CD4-positive, alpha-beta T cell treated with Interleukin-21 for 1 hour (primary cell): ENCODE measurements at regions not wholly inside any gene's neighbourhood (a gene's known extent, or its start where the extent isn't known, plus 50 kb on each side); places are given as distances from the start of the nearest gene placed in this dataset.

Experiments
- DNase-seq: peaks from one replicate; pipeline ENCODE4 v3.0.0-alpha.2; 2020

DNA sequence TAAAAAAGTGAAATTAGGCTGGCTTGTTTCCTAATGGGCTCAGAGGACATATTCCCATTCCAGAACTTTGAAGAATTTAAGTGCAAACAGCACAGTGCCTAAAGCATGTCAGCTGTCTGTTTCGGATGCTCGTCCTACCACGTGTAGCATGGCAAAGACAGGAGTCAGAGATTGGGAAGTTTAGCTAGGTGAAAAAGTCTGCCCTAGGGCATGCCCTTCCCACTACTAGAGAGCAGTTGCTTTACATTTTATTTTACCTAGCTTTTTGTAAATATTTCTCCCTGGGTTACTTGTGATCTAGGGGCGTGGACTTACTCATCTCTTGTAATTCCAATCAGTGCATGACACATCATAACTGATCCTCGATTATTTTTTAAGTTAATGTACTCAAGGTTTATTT, 111.1 kb downstream of the LMO4 start:
- DNase-seq = no peak

DNA sequence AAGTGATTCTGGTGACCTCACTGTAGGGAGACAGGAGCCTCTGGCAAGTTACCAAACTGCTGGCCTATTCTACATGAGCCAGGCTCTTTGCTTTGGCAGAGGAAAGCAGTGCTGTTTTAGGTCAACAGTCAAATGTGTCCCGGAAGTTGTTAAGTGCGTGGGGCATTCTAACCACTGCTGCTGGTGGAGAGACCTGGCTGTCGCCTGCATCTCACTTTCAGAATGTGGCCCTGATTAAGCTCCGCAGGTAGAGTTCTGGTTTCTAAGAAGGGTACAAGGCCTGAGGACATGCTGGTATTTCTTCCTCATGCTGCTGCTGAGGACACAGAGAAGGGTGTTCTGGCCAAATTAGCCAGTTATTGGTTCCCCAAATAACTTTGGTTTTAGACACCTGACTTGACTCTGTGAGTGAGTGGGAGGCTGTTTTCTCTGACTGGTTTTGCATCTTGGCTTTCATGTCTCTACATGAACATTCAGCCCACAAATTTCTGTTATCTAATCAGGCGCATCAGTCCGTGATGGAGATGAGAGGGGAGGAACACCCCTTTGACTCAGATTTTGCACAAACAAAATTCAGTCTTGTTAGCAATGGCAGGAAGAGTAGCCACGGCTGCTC, 120.8 kb downstream of the LMO4 start:
- DNase-seq = peak; percentile 22

DNA sequence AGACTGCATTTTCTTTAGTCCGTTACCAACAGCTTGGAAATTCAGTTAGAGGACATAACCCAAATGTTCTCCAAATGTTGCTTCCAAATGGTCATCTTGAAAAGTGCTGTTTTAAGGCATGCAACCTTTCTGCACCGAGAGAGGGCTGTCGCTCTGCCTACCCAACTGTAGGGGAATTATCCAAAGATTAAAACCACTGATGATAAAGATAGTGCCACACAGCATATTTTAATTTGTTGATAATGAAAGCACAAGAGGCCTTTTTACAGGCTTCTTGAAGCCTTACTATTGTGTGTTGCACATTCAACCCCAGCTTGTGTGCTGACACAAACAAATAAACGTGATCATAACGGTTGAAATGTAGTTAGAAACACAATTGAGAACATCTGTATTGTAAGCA, 121.5 kb downstream of the LMO4 start:
- no peak for DNase-seq

DNA sequence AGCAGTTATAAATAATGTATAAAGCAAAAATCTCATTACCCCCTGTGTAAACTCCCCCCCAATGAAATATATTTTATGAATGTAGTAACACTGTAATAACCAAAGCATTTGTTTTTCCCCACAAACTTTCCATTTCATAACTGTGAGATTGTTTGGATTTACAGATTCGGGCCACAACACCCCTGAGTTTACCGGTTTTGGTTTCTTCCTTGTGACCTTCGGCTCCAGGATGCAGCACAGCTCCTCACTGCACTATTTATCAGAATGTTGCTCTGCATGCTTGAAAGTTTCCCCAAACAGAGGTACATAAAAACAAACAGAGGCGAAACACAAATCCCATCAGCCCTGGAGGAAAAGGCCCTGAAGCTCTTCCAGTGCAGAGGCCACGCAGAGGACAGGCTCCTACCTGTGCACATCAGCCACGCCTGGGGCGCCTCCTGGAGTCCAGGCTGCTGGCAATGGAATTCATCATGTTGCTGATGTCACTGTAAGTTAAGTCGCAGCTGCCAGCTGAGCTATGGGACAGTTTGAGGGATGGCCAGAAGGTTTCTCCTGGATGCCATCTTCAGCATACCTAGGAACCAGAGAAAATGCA, 122.0 kb downstream of the LMO4 start:
- peak; percentile 32 for DNase-seq

DNA sequence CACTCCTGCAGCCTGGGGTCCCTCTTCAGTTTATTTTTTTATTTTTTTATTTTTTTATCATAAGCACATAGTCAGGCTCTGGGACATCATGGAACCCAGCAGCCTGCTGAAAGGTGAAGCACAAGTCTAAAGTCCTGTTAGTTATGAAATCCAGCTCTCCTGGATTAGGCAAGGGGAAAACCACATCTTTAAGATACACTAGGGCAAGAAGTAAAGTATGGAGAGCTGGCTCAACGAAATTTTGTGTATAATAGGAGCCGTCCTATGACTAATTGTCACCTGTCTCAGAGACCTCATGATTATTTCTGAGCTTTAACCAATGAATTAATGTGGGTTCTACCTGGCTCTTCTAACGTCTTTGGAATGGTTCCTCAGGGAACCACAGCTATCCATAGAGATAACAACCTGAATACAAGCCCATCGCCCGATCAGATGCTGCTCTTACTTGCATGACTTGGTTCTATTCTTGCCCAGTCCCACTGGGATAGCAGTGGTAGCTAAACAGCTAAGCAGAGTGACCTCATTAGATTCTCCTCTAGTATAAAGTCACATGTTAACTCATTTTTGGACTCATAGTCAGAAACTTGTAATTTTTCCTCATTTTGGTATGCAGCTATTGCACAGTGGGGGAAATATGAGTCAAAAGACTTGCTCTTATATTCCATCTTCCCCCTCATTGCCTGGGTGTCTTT, 122.7 kb downstream of the LMO4 start:
- DNase-seq = no peak

DNA sequence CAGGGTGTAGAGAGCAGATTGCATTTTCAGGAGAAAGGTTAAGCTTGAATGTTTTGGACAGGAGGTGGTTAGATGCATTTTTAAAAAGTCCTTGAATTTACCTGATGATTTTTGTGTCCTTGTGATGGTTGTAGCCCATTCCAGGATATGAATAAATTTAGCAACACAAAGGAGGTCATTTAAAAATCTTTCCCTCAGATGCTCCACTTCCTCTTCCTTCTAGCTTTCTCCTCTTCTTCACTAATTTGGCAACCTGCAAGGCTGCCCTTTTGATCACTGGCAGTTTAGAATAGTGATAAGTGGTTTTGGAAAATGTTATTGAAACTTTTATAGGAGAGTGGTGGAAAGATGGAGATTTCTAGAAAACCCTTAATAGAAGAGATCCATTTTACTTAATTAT, 124.0 kb downstream of the LMO4 start:
- no peak for DNase-seq

DNA sequence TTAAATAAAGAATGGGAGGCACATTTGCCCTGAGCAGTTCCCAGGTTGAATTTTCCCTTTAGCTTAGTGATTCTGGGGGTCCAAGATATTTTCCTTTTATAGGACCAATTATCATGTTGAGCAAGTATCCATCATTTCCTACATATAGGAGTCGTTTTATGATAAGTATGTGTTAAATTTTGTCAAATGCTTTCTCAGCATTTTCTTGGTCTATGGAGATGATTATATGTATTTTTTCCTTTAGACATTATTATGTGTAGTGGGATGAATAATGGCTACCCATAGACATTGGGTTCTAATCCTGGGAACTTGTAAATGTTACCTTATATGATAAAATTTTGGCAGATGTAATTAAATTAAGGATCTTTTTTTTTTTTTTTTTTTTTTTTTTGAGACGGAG, 128.7 kb downstream of the LMO4 start:
- no peak for DNase-seq

DNA sequence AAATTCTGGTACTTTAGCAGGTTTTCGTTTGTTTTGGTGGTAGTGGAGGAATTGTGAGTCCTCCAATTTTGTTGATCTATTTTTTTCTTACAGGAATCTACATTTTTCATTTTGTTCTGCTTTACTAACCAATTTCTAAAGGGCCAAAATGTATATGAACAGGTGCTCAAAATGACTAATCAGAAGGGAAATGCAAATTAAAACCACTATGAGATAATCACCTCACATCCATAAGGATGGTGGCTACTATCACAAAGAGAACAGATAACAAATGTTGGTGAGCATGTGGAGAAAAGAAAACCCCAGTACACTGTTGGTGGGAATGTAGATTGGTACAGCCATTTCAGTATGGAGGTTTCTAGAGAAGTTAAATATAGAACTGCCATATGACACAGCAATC, 134.2 kb downstream of the LMO4 start:
- no peak for DNase-seq

DNA sequence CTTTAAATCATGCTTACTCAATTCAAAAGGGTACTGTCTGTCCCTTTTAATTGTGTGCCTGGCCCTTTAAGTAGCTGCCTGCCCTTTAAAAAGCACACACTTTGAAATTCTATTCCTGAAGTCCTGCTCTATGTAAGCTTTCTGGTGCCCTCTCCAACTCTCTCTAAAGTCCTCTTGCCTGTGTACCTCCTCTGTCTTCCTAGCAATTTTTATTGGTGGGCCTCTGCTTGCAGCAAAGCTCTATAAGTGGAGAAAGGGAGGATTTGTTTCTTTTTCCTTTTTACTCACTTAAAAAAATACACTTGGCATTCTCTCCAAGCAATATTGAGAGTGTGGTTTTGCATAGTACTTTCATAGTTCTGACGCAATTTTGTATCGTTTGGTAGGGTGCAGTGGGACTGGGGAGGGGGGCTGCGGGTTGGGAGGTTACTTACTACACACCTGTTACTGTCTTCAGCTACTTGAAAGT, 135.4 kb downstream of the LMO4 start:
- no peak for DNase-seq

DNA sequence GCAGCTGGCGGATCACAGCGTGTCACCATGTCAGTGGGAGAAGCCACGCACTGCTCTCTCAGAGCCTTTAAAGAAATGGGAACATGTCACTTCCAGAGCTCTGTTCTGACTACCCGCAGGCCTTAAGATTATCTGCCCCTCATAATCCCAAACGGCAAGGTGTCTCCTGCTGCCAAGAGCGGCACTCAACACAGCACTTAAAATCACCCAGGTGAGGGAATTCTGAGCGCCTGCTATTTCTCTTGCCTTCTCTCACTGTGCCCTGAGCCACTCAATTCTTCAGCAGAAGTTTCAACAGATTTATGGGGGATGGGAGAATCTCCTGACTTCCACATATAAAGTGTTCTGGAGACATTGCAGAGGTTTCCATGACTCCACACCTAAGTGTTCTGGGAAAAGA, 137.9 kb downstream of the LMO4 start:
- DNase-seq = no peak

DNA sequence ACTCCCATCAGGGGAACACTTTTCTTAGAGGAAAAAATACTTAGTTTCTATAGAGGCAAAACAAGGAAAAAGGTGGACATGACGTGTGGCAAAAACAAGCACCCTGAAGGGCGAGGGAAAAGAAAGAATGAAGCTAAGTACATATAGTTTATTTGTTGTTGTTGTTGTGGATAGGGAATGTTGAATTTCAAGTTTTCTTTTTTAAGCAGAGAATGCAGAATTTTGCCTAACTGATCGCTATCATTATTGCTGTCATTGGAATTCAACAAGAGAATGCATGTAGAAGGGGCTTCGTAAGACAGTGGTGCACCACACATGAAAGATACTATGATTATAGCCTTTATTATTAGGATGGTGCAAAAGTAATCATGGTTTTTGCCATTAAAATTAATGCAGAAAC, 144.0 kb downstream of the LMO4 start:
- no peak for DNase-seq

DNA sequence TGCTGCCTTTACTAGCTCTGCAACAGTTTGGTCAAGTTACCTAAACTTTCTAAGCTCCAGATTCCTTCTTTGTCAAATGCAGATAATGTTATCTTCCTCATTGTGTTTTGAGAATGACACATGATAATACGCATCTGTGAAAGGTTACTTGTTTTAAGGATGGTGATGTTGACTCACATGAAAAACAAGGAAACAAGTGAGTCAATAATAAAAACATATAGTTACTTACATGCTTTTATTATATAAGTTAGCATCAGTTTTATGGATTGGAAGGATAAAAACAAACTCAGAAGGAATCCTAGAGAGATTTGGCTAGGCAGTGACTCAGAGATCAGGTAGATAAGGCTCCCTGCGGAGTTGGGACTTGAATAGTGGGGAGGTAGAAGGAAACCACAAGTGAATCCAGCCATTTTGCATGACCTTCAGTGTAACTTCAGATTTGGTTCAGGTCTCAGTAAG, 144.6 kb downstream of the LMO4 start:
- DNase-seq = no peak

DNA sequence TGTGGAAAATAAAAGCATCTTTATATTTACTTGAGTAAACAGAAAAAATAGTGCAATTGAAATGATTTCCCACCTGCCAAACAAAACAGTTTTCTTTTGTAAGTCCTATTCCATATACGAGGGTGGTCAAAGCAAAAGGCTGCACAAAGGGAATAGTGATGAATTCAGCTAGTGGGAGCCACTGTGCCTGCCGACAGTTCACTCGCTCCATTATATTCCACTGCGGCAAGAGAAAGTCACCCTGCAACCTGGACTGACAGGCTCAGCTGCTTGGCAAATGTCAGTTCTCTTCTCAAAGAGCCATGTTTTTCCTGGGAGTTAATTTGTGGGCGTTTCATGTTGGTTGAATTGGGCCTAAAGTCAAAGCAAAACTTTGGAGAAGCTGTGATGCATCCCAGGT, 145.4 kb downstream of the LMO4 start:
- DNase-seq = no peak

DNA sequence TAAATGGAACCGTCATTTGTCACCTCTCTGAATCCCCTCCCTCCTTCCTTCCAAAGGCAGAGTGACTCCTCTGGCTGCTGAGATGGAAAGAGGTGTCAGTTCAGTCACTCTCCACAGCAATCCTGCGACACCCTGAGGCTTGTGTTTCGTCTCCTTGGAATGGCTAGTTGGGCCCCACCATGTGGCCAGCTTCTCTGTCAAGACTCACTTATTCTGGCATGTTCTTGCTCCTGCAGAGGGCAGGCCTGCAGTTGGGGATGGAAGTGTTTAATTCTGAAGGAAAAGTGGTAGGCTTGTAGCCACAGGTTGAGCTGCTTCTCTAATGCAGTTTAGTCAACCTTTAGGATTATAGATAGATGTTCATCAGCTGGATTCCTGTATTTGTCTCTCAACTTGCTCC, 149.6 kb downstream of the LMO4 start:
- DNase-seq = no peak

DNA sequence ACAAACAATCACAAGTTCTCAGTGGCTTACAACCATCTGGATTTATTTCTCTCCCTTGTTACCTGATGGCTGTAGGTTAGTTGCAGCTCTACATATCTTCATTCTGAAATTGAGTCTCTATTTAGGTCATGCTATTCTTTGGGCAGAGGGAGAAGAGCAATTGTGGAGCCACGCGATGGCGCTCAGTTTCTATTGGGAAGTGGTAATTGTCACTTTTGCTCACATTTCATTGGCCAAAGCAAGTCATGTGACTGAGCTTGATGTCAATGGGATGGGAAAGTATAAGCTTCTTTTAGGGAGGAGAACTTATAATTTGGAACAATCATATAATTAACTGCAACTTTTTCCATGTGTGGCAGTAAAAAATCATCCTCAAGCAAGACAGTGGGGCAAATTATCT, 166.5 kb downstream of the LMO4 start:
- DNase-seq = no peak

DNA sequence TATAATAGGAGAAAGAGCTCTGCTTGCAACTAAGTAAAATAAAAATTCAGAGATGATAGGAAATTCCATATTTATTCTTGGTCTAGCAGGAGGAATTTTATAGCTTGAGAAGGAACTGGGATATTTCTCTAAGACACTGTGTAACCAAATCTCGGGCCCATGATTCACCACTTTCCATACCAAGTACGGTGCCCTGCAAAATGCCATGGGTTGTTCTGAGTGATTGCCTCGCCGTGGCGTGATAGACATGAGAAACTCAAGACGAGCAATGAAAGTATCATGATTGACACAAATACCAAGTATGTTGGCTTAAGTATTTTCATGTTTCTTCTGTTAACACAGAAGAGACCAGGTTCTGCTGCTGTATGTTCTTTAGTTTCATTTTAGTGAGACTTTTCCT, 167.2 kb downstream of the LMO4 start:
- DNase-seq = no peak

DNA sequence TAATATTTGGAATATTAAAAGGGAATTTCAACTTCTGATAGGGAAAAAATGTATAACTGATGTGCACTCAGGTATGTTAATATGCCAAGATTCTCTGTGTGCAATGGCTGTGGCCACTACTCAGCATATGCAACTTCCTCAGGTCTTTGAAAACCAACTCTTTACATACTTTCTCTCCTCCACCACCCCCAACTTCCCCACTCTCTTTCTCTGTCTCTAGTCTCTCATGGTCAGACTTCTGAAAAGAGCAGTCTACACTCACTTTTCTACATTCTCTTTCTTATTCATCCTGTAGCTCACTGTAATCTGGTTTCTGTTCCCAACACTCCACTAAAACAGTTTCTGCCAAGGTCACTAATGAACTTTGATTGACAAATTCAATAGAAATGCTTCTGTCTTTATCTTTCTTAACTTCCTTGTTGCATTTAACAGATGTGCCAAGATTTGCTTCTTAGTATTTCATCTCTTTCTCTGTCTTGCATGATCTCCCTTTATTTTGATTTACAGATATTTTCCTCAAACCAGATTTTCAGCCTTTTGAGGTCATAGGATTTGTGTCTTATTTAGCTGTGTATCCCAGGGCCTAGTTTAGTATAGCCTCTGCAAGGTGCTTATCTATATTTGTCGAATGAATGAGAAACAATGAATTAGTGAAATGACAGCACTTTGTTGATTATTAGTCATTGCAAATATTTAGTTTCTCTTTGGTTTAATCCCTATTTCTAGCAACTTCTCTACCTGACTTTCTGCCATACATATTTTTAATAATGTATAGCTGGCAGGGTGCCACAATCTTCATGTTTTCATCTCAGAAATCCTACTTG, 168.9 kb downstream of the LMO4 start:
- no peak for DNase-seq

DNA sequence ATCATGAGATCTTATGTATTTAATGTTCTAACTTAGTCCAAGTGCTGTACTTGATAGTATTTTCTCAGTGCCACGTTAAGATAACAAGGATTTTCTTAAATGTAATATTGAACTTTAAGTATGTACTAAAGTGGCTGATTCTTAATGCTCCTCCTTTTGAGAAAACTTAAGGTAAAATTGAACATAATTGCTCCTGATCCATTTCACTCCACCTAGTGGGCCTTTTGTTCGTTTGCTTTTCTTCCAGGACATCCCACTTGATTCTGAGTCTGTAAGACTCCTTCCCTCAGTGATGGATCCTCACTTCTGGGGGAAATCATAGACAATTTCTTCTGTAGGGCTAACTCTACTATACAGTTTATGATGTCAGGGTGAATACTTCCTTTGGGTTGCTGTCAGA, 173.1 kb downstream of the LMO4 start:
- DNase-seq = no peak

DNA sequence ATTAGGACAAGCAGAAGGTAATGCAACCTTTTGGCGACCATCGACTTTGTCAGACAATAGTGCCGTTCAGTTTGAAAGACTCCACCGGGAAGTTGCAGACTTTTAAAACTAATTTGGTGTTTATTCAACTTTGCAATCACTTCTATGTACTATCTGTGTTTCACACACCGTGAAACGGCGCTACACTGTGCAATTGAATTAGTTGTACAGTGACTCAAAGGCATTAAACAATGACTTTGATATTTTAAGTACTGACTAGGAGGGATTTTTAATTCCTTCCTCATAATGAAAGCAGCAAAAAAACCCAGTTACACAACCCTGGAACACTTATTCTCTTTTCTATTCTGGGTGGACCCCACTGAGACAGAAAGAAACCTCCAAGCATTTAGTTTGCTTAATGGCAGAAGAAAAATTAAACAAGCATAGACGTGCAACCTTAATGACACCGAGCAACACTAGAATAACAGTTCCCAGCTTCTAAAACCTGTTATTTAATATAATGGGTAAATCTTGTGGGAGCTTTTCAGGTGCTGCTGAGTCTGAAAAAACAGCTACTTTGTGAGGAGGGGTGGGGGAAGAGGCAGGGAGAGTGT, 176.8 kb downstream of the LMO4 start:
- no peak for DNase-seq

DNA sequence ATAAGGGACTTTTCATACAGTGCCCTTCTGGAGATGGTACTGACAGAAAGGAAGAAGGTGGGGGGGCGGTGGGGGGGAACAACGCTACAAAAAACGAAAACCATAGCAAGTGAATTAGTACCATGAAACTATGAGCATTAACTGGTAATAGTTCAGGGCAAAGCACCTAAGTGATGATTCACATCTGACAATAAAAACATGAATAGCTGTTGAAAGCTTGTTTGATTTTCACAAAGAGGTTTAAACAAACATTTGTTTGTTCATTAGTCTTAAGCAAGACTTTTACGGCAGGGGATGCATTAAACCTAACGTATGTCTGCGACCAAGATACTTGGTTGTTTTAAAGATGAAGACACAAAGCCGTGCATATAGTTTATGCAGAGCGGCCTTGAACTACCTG, 177.5 kb downstream of the LMO4 start:
- no peak for DNase-seq

DNA sequence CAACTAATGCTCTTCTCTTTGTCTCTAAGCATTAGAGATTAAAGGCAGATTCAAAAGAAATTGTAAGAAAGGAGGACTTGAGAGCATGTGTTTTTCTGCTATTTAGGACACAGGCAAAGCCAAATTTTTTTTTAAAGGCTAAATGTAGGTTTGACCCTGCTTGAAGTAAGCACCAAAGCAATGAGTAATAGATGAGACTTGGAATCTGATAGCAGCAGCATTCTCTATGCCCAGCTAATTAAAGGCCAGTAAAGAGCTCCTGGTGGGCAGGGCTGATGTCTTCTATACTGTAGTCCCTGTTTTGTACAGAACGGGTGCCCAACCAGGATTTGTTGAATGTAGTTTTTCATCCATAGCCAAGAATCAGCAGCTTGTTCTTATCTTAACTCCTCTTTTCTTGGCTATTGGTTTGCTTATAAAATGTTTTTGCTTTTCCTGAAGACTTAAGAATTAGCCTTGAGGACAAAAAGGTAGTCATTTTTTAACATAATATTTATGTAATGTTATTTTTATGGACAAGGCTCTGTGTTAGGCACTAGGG, 179.6 kb downstream of the LMO4 start:
- DNase-seq = no peak

DNA sequence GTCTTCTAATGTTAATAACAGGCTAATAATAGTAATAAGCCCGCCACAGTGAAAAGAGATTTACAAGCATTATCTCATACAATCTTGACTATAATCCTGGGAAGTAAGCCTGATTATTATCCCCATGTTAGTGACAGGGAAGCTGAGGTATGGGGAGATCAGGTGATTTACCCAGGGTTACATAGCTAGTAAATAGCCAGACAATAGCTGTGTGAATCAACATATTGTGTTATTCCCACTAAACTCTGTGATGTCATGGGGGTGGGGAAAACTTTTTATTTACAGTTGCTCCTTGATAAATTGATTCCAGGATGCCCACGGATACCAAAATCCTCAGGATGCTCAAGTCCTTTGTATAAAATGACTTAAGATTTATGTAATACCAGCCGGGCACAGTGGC, 181.9 kb downstream of the LMO4 start:
- no peak for DNase-seq

DNA sequence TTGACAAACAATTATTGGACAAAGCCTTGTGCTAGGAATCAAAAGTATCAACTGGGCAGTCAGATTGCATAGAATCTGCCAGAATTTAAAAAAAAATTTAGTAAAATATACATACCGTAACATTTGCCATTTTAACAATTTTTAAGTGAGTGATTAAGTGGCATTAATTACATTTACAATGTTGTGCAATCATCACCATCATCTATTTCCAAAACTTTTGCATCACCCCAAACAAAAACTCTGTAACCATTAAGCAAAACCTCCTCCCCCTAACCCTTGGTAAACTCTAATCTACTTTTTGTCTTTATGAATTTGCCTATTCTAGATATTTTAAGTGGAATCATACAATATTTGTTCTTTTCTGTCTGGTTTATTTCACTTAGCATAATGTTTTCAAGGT, 182.8 kb downstream of the LMO4 start:
- no peak for DNase-seq
